Coronary artery (tissue), 2 donors: ENCODE measurements at regions not wholly inside any gene's neighbourhood (a gene's known extent, or its start where the extent isn't known, plus 50 kb on each side); places are given as distances from the start of the nearest gene placed in this dataset.
A peak's percentile ranks its signal among the peaks of the same experiment; 100 is the strongest.
"Not testable (repeated sequence)": the region's sequence is repeated elsewhere in the genome, so short reads cannot be mapped to it uniquely, and the experiment has no call there.

ENCODE experiments used
- DNase-seq: peaks from one replicate; pipeline ENCODE4 v3.0.0-alpha.2; 2017; ENCODE audit warnings: low spot score
- H3K27ac ChIP-seq, 2 donors: fragments of 200-600 bp; sonication (generic); one replicate each; pipeline ENCODE4 v1.5.1; 2016 to 2019
- H3K4me3 ChIP-seq: fragments of 200-600 bp; sonication (generic); 2 replicates; pipeline ENCODE4 v1.5.1; 2016; ENCODE audit warnings: mild to moderate bottlenecking, moderate library complexity
- TF ChIP-seq, protein P1 (sequence below): fragments of 200-600 bp; sonication (generic); IDR thresholded peaks from one replicate; pipeline ENCODE4 v1.5.1; 2019; ENCODE audit warnings: antibody characterized with exemption

DNA sequence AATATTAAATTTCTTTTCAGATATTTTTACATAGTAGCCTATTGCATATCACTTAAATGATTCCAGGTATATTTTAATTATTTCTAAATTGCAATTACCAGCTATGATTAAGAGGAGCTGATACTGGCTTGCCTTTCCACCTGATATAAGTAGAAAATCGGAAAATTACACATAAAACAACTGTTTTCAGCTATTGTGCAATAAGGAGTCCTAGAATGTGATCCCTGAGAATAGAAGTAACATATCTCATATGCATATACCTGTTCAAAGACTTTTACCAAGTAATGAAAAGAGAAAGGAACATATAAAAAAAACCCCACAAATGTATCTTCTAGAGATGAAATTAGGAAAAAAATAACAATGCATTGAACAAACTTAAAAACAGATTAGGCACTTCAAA lies 1354.6 kb upstream of the PCDH9 start:
- DNase-seq = no peak
- H3K27ac ChIP-seq = no peak overlapping the region
- no peak overlapping the region for H3K4me3 ChIP-seq
- TF ChIP-seq, protein P1, sequence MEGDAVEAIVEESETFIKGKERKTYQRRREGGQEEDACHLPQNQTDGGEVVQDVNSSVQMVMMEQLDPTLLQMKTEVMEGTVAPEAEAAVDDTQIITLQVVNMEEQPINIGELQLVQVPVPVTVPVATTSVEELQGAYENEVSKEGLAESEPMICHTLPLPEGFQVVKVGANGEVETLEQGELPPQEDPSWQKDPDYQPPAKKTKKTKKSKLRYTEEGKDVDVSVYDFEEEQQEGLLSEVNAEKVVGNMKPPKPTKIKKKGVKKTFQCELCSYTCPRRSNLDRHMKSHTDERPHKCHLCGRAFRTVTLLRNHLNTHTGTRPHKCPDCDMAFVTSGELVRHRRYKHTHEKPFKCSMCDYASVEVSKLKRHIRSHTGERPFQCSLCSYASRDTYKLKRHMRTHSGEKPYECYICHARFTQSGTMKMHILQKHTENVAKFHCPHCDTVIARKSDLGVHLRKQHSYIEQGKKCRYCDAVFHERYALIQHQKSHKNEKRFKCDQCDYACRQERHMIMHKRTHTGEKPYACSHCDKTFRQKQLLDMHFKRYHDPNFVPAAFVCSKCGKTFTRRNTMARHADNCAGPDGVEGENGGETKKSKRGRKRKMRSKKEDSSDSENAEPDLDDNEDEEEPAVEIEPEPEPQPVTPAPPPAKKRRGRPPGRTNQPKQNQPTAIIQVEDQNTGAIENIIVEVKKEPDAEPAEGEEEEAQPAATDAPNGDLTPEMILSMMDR = no peak

DNA sequence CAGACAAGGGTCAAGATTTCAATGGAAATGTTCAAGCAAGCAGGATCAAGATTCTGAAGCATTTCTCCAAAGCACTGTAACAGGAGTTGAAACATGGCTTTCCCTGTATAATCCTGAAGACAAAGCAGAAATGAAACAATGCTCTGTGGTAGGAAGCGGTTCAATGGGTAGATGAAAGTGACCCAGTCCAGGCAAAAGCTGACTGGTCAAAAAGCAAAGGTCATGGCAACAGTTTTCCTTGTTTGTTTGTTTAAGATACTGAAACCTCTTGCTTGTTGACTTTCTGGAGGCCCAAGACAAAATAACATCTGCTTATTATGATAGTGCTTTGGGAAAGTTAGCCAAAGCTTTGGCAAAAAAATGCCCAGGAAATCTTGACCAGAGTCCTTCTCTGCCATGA lies 1343.9 kb upstream of the PCDH9 start:
- TF ChIP-seq, protein P1 = no peak
- no peak overlapping the region for H3K4me3 ChIP-seq
- H3K27ac ChIP-seq = no peak overlapping the region

DNA sequence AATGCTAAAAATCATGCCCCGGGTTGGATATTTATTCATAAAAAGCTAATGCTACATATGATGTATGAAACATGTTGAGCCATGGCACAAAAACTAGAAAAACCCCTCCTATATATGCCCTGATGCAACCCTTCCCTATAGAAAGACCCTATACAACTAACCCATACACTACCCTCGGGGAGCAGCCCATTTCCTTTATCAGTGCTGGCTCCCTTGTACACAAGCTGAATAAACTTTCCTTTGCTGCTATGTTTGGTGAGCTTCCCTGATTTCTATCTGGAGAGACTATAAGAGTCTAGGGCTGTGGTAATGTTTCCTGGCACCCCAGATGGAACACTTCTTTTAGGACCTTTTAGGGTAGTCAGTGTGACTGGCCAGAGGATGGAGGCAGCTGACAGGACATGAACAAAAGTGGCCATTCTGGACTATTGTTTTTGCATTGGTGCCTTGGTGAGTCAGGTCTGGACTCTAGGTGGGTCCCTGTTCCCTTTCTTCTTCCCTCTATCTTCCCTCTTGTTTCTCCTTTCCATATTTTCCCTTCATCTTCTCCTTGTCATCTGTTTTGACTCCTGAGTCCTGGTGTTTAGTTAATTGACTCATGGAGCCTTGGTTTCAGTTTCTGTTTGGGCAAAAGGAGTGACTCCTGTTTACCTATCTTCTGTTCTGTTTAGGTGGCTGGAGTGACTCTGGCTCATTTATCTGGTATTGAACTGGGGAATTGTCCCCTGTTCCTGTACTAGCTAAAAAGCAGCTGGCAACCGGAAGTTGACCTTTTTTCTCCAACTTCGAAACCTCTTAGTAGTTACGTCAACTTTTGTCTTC lies 1321.8 kb upstream of the PCDH9 start:
- TF ChIP-seq, protein P1 = no peak
- Histone ChIP-seq H3K27ac (no peak overlapping the region), H3K4me3 (peak overlapping the region; percentile 13)
- DNase-seq = no peak

More for the DNA sequence above, 1343.9 kb upstream of the PCDH9 start:
- no peak for DNase-seq

DNA sequence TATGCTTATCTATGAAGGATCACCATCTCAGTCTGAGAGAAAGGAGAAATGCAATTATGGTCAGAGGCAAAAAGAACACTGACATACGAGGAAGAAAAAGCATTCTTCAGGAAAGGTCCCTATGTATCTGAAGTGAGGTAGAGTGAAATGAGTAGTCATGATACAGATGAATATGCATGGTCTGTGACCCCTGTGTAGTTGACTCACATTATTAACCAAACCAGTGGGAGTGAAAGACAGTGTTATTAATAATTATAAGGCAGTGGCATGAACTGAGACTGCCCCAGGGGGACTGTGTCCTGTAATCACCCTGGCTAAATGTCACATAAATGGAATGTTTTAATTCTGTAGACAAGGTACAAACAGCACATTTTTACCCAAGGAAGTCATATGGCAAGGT lies 1320.2 kb upstream of the PCDH9 start:
- Histone ChIP-seq H3K4me3 (no peak overlapping the region), H3K27ac (no peak overlapping the region)
- DNase-seq = no peak
- TF ChIP-seq, protein P1 = no peak

DNA sequence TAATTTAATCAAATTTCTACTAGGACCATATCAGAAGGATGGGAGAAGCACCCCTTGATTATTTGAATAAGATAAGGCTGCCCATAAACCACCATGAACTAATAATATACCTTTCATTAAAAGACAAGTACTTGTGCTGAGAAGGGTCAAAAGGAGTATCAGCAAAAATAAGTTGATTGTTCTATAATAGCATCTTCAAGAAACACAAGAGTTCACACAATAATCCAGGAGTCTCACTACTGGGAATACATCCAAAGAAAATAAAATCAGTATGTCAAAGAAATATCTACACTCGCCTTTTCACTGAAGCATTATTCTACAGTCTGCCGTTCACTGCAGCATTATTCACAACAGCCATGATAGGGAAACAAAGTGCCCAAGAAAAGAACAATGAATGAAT lies 1310.1 kb upstream of the PCDH9 start:
- H3K4me3 ChIP-seq = no peak overlapping the region
- no peak overlapping the region for H3K27ac ChIP-seq
- DNase-seq = no peak
- TF ChIP-seq, protein P1 = no peak

DNA sequence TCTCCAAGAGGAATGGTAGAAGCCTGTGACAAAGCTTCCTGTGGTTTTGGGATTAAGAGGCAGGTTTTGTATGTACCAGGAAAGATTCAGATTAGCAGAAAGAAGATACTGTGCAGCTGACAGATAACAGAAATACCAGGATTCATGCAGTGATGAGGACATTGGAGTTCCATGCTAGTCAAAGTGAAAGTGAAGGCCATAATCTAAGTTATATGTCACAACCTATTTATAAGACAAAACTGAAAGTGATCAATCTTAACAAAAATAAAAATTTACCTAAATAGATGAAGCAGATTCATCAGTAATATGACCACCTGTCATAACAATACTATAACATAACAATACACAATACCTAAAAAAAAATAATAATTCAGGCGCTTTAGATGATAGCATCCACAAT lies 1305.2 kb upstream of the PCDH9 start:
- TF ChIP-seq, protein P1 = no peak
- no peak overlapping the region for H3K4me3 ChIP-seq
- no peak for DNase-seq
- no peak overlapping the region for H3K27ac ChIP-seq

DNA sequence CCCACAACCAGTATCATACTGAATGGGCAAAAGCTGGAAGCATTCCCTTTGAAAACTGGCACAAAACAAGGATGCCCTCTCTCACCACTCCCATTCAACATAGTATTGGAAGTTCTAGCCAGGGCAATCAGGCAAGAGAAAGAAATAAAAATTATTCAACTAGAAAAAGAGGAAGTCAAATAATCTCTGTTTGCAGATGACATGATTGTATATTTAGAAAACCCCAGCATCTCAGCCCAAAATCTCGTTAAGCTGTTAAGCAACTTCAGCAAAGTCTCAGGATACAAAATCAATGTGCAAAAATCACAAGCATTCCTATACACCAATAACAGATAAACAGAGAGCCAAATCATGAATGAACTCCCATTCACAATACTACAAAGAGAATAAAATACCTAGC lies 1297.0 kb upstream of the PCDH9 start:
- H3K27ac ChIP-seq, DNase-seq, H3K4me3 ChIP-seq: not testable (repeated sequence)
